ENCODE measurements at regions not wholly inside any gene's neighbourhood (a gene's known extent, or its start where the extent isn't known, plus 50 kb on each side); places are given as distances from the start of the nearest gene placed in this dataset.

GRCh38 chr9:90025816-90026215 lies 421.0 kb downstream of the GADD45G start:
- no peak for DNase-seq (ENCODE audit: low spot score)

- no peak for DNase-seq (ENCODE audit: low spot score)
These were observed 422.5 kb downstream of the GADD45G start for GRCh38 chr9:90027296-90027790.

GRCh38 chr9:90029386-90029785 lies 424.6 kb downstream of the GADD45G start:
- DNase-seq (ENCODE audit: low spot score) = no peak

- no peak for DNase-seq (ENCODE audit: low spot score)
These were observed 425.2 kb downstream of the GADD45G start for GRCh38 chr9:90029996-90030395.

GRCh38 chr9:90032296-90033027 lies 427.6 kb downstream of the GADD45G start:
- no peak for DNase-seq (ENCODE audit: low spot score)

- no peak for DNase-seq (ENCODE audit: low spot score)
These were observed 428.3 kb downstream of the GADD45G start for GRCh38 chr9:90033028-90033650.

- DNase-seq (ENCODE audit: low spot score) = no peak
These were observed 429.3 kb downstream of the GADD45G start for GRCh38 chr9:90034071-90034470.

- DNase-seq (ENCODE audit: low spot score) = no peak
These were observed 430.7 kb downstream of the GADD45G start for GRCh38 chr9:90035471-90035870.

- DNase-seq (ENCODE audit: low spot score) = no peak
These were observed 432.5 kb downstream of the GADD45G start for GRCh38 chr9:90037146-90037797.

GRCh38 chr9:90038763-90039162 lies 434.0 kb downstream of the GADD45G start:
- no peak for DNase-seq (ENCODE audit: low spot score)

GRCh38 chr9:90044263-90044662 lies 439.5 kb downstream of the GADD45G start:
- DNase-seq (ENCODE audit: low spot score) = no peak

GRCh38 chr9:90044710-90045151 lies 439.9 kb downstream of the GADD45G start:
- no peak for DNase-seq (ENCODE audit: low spot score)

- no peak for DNase-seq (ENCODE audit: low spot score)
These were observed 441.6 kb downstream of the GADD45G start for GRCh38 chr9:90046317-90046861.

GRCh38 chr9:90047828-90048227 lies 443.0 kb downstream of the GADD45G start:
- DNase-seq (ENCODE audit: low spot score) = no peak

GRCh38 chr9:90052366-90052765 lies 447.6 kb downstream of the GADD45G start:
- no peak for DNase-seq (ENCODE audit: low spot score)

- no peak for DNase-seq (ENCODE audit: low spot score)
These were observed 448.2 kb downstream of the GADD45G start for GRCh38 chr9:90053027-90053426.

- no peak for DNase-seq (ENCODE audit: low spot score)
These were observed 450.0 kb downstream of the GADD45G start for GRCh38 chr9:90054810-90055209.

- no peak for DNase-seq (ENCODE audit: low spot score)
These were observed 450.4 kb downstream of the GADD45G start for GRCh38 chr9:90055226-90055625.

GRCh38 chr9:90057361-90057760 lies 452.5 kb downstream of the GADD45G start:
- no peak for DNase-seq (ENCODE audit: low spot score)

- DNase-seq (ENCODE audit: low spot score) = no peak
These were observed 453.5 kb downstream of the GADD45G start for GRCh38 chr9:90058182-90058763.

GRCh38 chr9:90059436-90059835 lies 454.6 kb downstream of the GADD45G start:
- DNase-seq (ENCODE audit: low spot score) = no peak

GRCh38 chr9:90060256-90060655 lies 455.4 kb downstream of the GADD45G start:
- no peak for DNase-seq (ENCODE audit: low spot score)

Data from D341Med (cell line).